Testis (tissue), 2 donors: ENCODE measurements at regions not wholly inside any gene's neighbourhood (a gene's known extent, or its start where the extent isn't known, plus 50 kb on each side); places are given as distances from the start of the nearest gene placed in this dataset.

Experiments used
- DNase-seq: peaks from one replicate; pipeline ENCODE4 v3.0.0-alpha.2; 2019
- H3K27ac ChIP-seq, 2 donors: fragments of 200-600 bp; sonication (generic); one replicate each; pipeline ENCODE4 v1.5.1; 2019
- H3K27me3 ChIP-seq: fragments of 200-600 bp; sonication (generic); one replicate; pipeline ENCODE4 v1.5.1; 2019
- H3K36me3 ChIP-seq: fragments of 200-600 bp; sonication (generic); one replicate; pipeline ENCODE4 v1.5.1; 2017; ENCODE audit warnings: low read depth; ENCODE audit errors: missing control alignments
- H3K4me1 ChIP-seq: fragments of 200-600 bp; sonication (generic); one replicate; pipeline ENCODE4 v1.5.1; 2019
- H3K4me3 ChIP-seq, 2 donors: fragments of 200-600 bp; sonication (generic); one replicate each; pipeline ENCODE4 v1.5.1; 2017 to 2019
- H3K9me3 ChIP-seq: fragments of 200-600 bp; sonication (generic); one replicate; pipeline ENCODE4 v1.5.1; 2017
- POLR2A ChIP-seq: fragments of 450-650 bp; IDR thresholded peaks from one replicate; pipeline ENCODE4 v1.6.1; 2017; ENCODE audit warnings: antibody characterized with exemption, mild to moderate bottlenecking, moderate library complexity
- WGBS, 2 donors: methylation state at CpG; one replicate each; pipeline ENCODE4 v1.1.5; 2018; 5-methylcytosine and 5-hydroxymethylcytosine counted together
- intact Hi-C: fragments of 100-400 bp; cut with DNase I; formaldehyde crosslinking; loops from one replicate; pipeline ENCODE4 v1.15.1; 2023; ENCODE audit warnings: low total_unique reads
- TF ChIP-seq, protein P1 (sequence below), 3 experiments: fragments of 450-650 bp in 2 of 3; fragments of 200-600 bp in 1 of 3; sonication (generic) in 1 of 3; IDR thresholded peaks; one replicate each; pipeline ENCODE4 v1.5.1; 2016 to 2019; ENCODE audit warnings: antibody characterized with exemption in 3 of 3, mild to moderate bottlenecking in 2 of 3, moderate library complexity in 1 of 3

DNA sequence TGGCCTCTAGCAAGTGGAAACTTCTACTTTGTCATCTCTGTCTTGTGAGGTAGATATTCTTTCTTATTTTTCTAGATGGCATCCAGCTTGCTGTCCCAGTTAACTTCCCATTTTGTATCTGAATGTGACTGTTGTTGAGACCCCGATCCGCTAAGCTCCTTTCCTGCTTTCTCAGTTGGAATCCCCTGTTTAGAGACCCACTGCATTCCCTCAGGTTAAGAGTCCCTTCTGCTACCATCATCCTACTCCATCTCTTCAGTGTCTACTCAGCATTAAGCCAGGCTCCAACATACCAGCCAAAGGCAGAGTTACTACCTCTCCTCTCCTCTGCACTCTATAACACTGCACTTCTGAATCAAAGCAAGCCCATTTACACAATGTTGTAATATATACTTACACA is 1300.4 kb upstream of the CHAC2 start:
- DNase-seq, result no peak
- H3K27me3 ChIP-seq, result no peaks in the 10 kb centered on the region
- no peaks in the 10 kb centered on the region for H3K36me3 ChIP-seq
- WGBS, 2 donors, result 81% methylated on average over 2 of the region's 2 CpGs
- TF ChIP-seq POLR2A, result no peak
- TF ChIP-seq, protein P1, sequence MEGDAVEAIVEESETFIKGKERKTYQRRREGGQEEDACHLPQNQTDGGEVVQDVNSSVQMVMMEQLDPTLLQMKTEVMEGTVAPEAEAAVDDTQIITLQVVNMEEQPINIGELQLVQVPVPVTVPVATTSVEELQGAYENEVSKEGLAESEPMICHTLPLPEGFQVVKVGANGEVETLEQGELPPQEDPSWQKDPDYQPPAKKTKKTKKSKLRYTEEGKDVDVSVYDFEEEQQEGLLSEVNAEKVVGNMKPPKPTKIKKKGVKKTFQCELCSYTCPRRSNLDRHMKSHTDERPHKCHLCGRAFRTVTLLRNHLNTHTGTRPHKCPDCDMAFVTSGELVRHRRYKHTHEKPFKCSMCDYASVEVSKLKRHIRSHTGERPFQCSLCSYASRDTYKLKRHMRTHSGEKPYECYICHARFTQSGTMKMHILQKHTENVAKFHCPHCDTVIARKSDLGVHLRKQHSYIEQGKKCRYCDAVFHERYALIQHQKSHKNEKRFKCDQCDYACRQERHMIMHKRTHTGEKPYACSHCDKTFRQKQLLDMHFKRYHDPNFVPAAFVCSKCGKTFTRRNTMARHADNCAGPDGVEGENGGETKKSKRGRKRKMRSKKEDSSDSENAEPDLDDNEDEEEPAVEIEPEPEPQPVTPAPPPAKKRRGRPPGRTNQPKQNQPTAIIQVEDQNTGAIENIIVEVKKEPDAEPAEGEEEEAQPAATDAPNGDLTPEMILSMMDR (IDR thresholded peaks at IDR 0.05), result no peak
- H3K9me3 ChIP-seq, result no peaks in the 10 kb centered on the region
- H3K4me3 ChIP-seq, result no peak overlapping the region
- intact Hi-C loops, result no loop called here
- H3K4me1 ChIP-seq, result no peaks in the 10 kb centered on the region
- no peak overlapping the region for H3K27ac ChIP-seq

DNA sequence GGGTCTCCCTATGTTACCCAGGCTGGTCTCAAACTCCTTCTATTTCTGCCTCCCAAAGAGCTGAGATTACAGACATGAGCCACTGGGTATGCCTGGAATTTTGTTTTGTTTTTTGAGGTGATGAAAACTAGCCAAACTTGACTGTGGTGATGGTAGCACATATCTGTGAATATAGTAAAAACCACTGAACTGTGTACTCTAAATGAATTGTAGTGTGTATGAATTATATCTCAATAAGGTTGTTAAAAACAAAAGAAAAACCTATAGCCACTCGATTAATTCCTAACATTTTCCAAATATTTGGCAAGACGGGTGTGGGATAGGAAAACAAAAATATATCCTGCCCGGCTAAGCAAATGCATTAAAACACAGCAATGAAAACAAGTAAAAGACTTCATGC is 1302.3 kb upstream of the CHAC2 start:
- Histone ChIP-seq H3K4me1 (no peaks in the 10 kb centered on the region), H3K27ac (no peak overlapping the region), H3K9me3 (no peaks in the 10 kb centered on the region), H3K27me3 (no peaks in the 10 kb centered on the region), H3K36me3 (no peaks in the 10 kb centered on the region), H3K4me3 (no peak overlapping the region)
- 66 to 81% methylated on average over 3 of the region's 3 CpGs for WGBS, 2 donors
- no peak for DNase-seq
- intact Hi-C loops, result no loop called here
- TF ChIP-seq POLR2A, result no peak

GRCh38 chr2:52463457-52463856 is 1304.1 kb upstream of the CHAC2 start:
- intact Hi-C loops, result no loop called here
- no peak for DNase-seq
- TF ChIP-seq POLR2A, result no peak
- TF ChIP-seq, protein P1 (IDR thresholded peaks at IDR 0.05), result no peak
- Histone ChIP-seq H3K4me3 (no peak overlapping the region), H3K27me3 (no peaks in the 10 kb centered on the region), H3K27ac (no peak overlapping the region), H3K9me3 (no peaks in the 10 kb centered on the region), H3K4me1 (no peaks in the 10 kb centered on the region), H3K36me3 (no peaks in the 10 kb centered on the region)
- WGBS, 2 donors, result 82 to 86% methylated on average over 3 of the region's 3 CpGs

GRCh38 chr2:52456561-52457377 is 1310.8 kb upstream of the CHAC2 start:
- DNase-seq, result no peak
- Histone ChIP-seq H3K36me3 (no peaks in the 10 kb centered on the region), H3K27me3 (no peaks in the 10 kb centered on the region), H3K4me1 (no peaks in the 10 kb centered on the region), H3K4me3 (no peak overlapping the region), H3K9me3 (no peaks in the 10 kb centered on the region), H3K27ac (no peak overlapping the region)
- intact Hi-C loops, result no loop called here
- WGBS, 2 donors, result 85 to 87% methylated on average over 4 of the region's 4 CpGs
- TF ChIP-seq, protein P1 (IDR thresholded peaks at IDR 0.05), result no peak
- no peak for TF ChIP-seq POLR2A

DNA sequence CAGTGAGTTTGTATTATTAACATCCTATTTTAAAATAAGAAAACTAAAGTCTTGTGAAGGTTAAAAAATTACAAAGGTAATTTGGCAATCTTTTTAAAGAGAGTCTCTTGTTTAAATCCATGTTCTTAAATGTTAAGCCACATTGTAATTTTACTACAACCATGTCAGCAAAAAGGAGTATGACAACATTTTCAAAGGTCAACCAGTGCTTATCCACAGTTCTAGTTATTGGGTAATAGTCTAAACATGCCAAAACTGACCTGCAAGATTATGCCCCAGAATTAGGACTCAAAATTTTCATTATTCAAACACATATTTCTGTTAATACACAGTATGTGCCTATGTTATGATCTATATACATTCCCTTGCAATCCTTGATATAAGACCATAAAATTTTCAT is 1312.6 kb upstream of the CHAC2 start:
- Histone ChIP-seq H3K4me3 (no peak overlapping the region), H3K27ac (no peak overlapping the region), H3K4me1 (no peaks in the 10 kb centered on the region), H3K27me3 (no peaks in the 10 kb centered on the region), H3K36me3 (no peaks in the 10 kb centered on the region), H3K9me3 (no peaks in the 10 kb centered on the region)
- intact Hi-C loops, result no loop called here
- TF ChIP-seq, protein P1 (IDR thresholded peaks at IDR 0.05), result no peak
- no peak for TF ChIP-seq POLR2A
- no peak for DNase-seq
